DND-41 (cell line): ENCODE measurements at regions not wholly inside any gene's neighbourhood (a gene's known extent, or its start where the extent isn't known, plus 50 kb on each side); places are given as distances from the start of the nearest gene placed in this dataset.

ENCODE experiments used
- ATAC-seq: fragments of 200-7000 bp; cut with Tn5 transposase; 3 replicates; pipeline ENCODE4 v1.9.1; 2021; ENCODE audit warnings: low read depth; ENCODE audit not compliant: insufficient read depth
- DNase-seq: peaks from one replicate; pipeline ENCODE4 v3.0.0-alpha.2; 2020
- H2AFZ ChIP-seq: 2 replicates; pipeline ENCODE4 v1.6.0; 2012; ENCODE audit warnings: low read depth, low read length
- H3K27ac ChIP-seq: 2 replicates; pipeline ENCODE4 v1.5.1; 2012; ENCODE audit warnings: low read length, inconsistent platforms
- H3K27me3 ChIP-seq: fragments of 200-600 bp; sonication (generic); 2 replicates; pipeline ENCODE4 v1.6.0; 2012; ENCODE audit warnings: low read length, mild to moderate bottlenecking, inconsistent platforms; ENCODE audit not compliant: insufficient read depth, poor library complexity
- H3K36me3 ChIP-seq: 2 replicates; pipeline ENCODE4 v1.5.1; 2012; ENCODE audit warnings: low read length, inconsistent platforms; ENCODE audit not compliant: insufficient read depth
- H3K4me1 ChIP-seq: 2 replicates; pipeline ENCODE4 v1.5.1; 2012; ENCODE audit warnings: mild to moderate bottlenecking, low read length; ENCODE audit not compliant: insufficient read depth
- H3K4me2 ChIP-seq: 2 replicates; pipeline ENCODE4 v1.6.0; 2012; ENCODE audit warnings: mild to moderate bottlenecking, moderate library complexity, low read length, inconsistent platforms; ENCODE audit not compliant: insufficient read depth
- H3K4me3 ChIP-seq, 2 experiments: fragments of 200-600 bp in 1 of 2; shearing (Covaris generic) in 1 of 2; 2 replicates each; pipeline ENCODE4 v1.5.1; 2012 to 2016; ENCODE audit warnings: inconsistent platforms in 2 of 2, low read length in 2 of 2, mild to moderate bottlenecking in 2 of 2, low read depth in 1 of 2, moderate library complexity in 1 of 2
- H3K79me2 ChIP-seq: 2 replicates; pipeline ENCODE4 v1.6.0; 2012; ENCODE audit warnings: low read length, inconsistent platforms; ENCODE audit not compliant: insufficient read depth
- H3K9ac ChIP-seq: 2 replicates; pipeline ENCODE4 v1.6.0; 2012; ENCODE audit warnings: low read depth, mild to moderate bottlenecking, inconsistent platforms, low read length, moderate library complexity
- H3K9me3 ChIP-seq: 2 replicates; pipeline ENCODE4 v1.5.1; 2012; ENCODE audit warnings: low read length, moderate library complexity, mild to moderate bottlenecking, inconsistent platforms; ENCODE audit not compliant: insufficient read depth, severe bottlenecking
- H4K20me1 ChIP-seq: 2 replicates; pipeline ENCODE4 v1.6.0; 2012; ENCODE audit warnings: low read length; ENCODE audit not compliant: insufficient read depth
- EZH2 ChIP-seq: IDR thresholded peaks from 3 replicates; pipeline ENCODE4 v1.6.1; 2012; ENCODE audit warnings: borderline replicate concordance, low read depth, mild to moderate bottlenecking, moderate library complexity, low read length, inconsistent platforms; ENCODE audit not compliant: severe bottlenecking
- TF ChIP-seq, protein P1 (sequence below): IDR thresholded peaks from 2 replicates; pipeline ENCODE4 v1.5.1; 2012; ENCODE audit warnings: borderline replicate concordance, low read length, moderate library complexity, mild to moderate bottlenecking; ENCODE audit not compliant: poor library complexity, severe bottlenecking; ENCODE audit errors: extremely low read depth

DNA sequence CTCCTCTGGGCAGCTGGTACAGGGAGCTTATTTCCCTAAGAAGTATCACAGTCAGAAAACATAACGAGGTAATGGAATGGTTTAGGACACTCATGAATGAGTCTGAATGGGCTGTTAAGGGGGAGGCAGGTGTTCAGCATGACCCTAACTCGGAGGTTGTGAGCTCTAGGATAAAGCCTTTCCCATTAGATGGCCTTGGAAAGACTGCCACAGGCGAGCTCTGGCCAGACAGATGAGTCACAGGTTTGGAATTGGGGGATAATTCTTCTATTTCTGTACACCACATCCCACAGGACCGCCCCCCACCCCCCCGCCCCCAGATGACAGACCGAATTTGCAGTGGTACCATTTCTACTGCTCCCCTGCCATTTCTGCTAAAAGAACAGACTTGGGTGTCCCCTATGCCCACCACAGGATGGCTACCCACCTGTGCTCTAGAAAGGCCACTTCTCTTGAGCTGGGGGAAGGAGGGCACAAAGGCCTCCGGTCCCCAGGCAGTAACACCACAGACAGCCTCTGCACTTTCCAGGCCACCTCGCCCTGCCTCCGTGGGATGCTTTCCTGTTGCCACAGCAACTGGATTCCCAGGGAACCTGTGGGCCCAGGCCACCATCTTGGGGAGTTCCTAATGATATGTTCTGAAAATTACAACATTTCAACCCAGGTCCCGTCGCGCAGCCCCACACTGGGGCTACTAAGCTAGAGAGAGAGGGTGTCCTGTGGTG is 76.7 kb downstream of the TRIM29 start:
- ATAC-seq (no peak), DNase-seq (no peak)
- Histone ChIP-seq H3K36me3 (no peaks in the 10 kb centered on the region), H3K27ac (no peak overlapping the region), H2AFZ (no peak overlapping the region), H3K27me3 (peaks cover 59% of the 10 kb centered on the region), H3K9me3 (no peaks in the 10 kb centered on the region), H3K4me2 (no peak overlapping the region), H3K9ac (no peak overlapping the region), H3K4me3 (no peak overlapping the region), H4K20me1 (no peaks in the 10 kb centered on the region; the same call in none of the 2 replicates), H3K79me2 (no peaks in the 10 kb centered on the region), H3K4me1 (no peaks in the 10 kb centered on the region)
- TF ChIP-seq, protein P1, sequence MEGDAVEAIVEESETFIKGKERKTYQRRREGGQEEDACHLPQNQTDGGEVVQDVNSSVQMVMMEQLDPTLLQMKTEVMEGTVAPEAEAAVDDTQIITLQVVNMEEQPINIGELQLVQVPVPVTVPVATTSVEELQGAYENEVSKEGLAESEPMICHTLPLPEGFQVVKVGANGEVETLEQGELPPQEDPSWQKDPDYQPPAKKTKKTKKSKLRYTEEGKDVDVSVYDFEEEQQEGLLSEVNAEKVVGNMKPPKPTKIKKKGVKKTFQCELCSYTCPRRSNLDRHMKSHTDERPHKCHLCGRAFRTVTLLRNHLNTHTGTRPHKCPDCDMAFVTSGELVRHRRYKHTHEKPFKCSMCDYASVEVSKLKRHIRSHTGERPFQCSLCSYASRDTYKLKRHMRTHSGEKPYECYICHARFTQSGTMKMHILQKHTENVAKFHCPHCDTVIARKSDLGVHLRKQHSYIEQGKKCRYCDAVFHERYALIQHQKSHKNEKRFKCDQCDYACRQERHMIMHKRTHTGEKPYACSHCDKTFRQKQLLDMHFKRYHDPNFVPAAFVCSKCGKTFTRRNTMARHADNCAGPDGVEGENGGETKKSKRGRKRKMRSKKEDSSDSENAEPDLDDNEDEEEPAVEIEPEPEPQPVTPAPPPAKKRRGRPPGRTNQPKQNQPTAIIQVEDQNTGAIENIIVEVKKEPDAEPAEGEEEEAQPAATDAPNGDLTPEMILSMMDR = no peak
- no peak for TF ChIP-seq EZH2

DNA sequence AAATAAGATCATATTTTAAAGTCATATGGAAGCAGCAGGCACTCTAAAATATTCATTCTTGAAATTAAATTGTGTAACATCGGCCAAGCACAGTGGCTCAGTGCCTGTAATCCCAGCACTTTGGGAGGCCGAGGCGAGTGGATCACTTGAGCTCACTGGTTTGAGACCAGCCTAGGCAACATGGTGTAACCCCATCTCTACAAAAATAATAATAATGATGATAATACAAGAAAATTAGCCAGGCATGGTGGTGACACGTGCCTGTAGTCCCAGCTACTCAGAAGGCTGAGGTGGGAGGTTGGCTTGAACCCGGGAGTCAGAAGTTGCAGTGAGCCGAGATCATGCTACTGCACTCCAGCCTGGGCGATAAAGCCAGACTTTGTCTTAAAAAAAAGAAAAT is 77.4 kb downstream of the TRIM29 start:
- Histone ChIP-seq H3K27me3 (peaks cover 53% of the 10 kb centered on the region), H3K36me3 (no peaks in the 10 kb centered on the region), H3K9me3 (no peaks in the 10 kb centered on the region), H3K4me1 (no peaks in the 10 kb centered on the region), H3K27ac (no peak overlapping the region), H2AFZ (no peak overlapping the region), H3K4me3 (no peak overlapping the region), H3K79me2 (no peaks in the 10 kb centered on the region), H4K20me1 (no peaks in the 10 kb centered on the region; the same call in none of the 2 replicates), H3K9ac (no peak overlapping the region), H3K4me2 (no peak overlapping the region)
- ATAC-seq = no peak
- TF ChIP-seq, protein P1 = no peak
- no peak for TF ChIP-seq EZH2
- no peak for DNase-seq

DNA sequence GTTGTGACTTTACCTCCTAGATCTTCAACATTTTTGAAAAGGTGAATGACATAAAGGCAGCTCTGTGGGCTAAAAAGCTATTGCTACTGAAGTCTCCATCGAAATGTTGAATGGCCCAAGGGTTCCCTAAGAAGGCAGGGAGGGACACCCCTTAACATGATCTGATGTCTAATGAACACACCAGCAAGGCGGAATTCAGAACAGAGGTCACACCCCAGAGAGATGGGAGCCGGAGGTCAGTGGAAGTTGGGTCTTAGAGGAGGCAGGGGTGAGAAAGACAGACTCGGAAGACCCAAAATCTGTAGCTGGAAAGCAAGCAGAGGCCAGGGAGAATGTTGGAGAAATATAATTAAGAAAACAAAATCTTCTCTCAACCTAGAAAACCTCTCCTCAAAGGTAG is 79.0 kb downstream of the TRIM29 start:
- no peaks in the 10 kb centered on the region for H3K4me1 ChIP-seq
- H3K9ac ChIP-seq = no peak overlapping the region
- no peak overlapping the region for H3K4me2 ChIP-seq
- H3K79me2 ChIP-seq = no peaks in the 10 kb centered on the region
- H3K27me3 ChIP-seq = peaks cover 41% of the 10 kb centered on the region
- H3K27ac ChIP-seq = no peak overlapping the region
- no peaks in the 10 kb centered on the region for H3K9me3 ChIP-seq
- ATAC-seq (no peak), DNase-seq (no peak)
- H3K36me3 ChIP-seq = no peaks in the 10 kb centered on the region
- H4K20me1 ChIP-seq = no peaks in the 10 kb centered on the region; the same call in none of the 2 replicates
- H2AFZ ChIP-seq = no peak overlapping the region
- no peak overlapping the region for H3K4me3 ChIP-seq
- no peak for TF ChIP-seq EZH2

DNA sequence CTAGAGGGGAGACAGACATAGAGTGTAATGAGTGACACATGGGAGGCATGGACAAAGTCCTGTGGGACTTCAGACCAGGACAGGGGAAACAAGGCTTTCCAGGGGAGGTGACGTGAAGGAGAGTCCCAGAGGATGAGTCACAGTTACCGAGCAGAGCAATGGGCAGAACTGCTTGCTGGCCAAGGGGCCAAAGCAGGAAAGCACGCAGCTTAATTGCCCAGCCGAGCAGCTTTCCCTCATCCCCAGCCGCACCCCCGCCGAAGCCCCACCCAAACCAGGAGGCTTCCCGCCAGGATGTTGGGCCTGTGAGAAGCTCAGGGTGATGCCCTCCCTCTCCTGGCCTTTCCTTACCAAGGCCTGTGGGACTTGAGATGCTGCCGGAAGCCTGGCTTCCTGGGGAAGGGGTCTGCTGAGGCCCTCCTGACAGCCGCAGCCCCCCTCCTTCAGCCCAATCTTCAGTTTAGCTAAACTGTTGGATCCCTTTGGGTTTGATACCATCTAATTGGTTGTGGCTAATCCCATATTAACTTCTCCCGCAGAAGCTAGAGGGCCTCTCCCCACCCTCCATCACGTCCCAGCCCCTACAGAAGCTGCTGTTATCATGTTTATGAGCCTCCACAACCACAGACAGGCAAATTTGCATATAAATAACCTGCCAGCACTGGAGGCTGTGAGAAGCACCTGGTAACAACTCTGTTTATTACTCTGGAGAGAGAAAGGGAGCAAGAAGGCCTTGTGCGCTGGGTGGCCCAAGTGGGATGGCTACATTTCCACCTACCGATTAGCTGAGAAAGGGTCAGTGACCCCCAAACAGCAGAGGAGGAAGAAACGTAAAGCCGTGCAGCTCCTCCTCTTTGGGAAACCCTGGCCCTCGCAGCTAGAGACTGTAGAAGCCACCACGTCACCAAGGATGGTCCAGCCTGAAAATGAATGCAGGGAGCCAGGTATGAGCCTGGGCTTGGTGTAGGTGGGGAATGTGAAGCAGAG is 80.0 kb downstream of the TRIM29 start:
- H2AFZ ChIP-seq = no peak overlapping the region
- no peak for TF ChIP-seq EZH2
- TF ChIP-seq, protein P1 = no peak
- DNase-seq = no peak
- no peaks in the 10 kb centered on the region for H3K4me1 ChIP-seq
- H4K20me1 ChIP-seq = no peaks in the 10 kb centered on the region; the same call in none of the 2 replicates
- no peaks in the 10 kb centered on the region for H3K36me3 ChIP-seq
- H3K4me2 ChIP-seq = no peak overlapping the region
- H3K4me3 ChIP-seq = no peak overlapping the region
- H3K9me3 ChIP-seq = no peaks in the 10 kb centered on the region
- peaks cover 31% of the 10 kb centered on the region for H3K27me3 ChIP-seq
- ATAC-seq = no peak
- no peaks in the 10 kb centered on the region for H3K79me2 ChIP-seq
- no peak overlapping the region for H3K27ac ChIP-seq
- H3K9ac ChIP-seq = no peak overlapping the region
